ENCODE measurements at regions not wholly inside any gene's neighbourhood (a gene's known extent, or its start where the extent isn't known, plus 50 kb on each side); places are given as distances from the start of the nearest gene placed in this dataset.

GRCh38 chr21:36630485-36631206 is 68.3 kb upstream of the SIM2 start:
- no peak overlapping the region for H3K27ac ChIP-seq
- TF ChIP-seq, protein P1, sequence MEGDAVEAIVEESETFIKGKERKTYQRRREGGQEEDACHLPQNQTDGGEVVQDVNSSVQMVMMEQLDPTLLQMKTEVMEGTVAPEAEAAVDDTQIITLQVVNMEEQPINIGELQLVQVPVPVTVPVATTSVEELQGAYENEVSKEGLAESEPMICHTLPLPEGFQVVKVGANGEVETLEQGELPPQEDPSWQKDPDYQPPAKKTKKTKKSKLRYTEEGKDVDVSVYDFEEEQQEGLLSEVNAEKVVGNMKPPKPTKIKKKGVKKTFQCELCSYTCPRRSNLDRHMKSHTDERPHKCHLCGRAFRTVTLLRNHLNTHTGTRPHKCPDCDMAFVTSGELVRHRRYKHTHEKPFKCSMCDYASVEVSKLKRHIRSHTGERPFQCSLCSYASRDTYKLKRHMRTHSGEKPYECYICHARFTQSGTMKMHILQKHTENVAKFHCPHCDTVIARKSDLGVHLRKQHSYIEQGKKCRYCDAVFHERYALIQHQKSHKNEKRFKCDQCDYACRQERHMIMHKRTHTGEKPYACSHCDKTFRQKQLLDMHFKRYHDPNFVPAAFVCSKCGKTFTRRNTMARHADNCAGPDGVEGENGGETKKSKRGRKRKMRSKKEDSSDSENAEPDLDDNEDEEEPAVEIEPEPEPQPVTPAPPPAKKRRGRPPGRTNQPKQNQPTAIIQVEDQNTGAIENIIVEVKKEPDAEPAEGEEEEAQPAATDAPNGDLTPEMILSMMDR (IDR thresholded peaks at IDR 0.05) = peak; percentile 94
- TF ChIP-seq ZFX (IDR thresholded peaks at IDR 0.05; ENCODE audit: borderline replicate concordance) = no peak

DNA sequence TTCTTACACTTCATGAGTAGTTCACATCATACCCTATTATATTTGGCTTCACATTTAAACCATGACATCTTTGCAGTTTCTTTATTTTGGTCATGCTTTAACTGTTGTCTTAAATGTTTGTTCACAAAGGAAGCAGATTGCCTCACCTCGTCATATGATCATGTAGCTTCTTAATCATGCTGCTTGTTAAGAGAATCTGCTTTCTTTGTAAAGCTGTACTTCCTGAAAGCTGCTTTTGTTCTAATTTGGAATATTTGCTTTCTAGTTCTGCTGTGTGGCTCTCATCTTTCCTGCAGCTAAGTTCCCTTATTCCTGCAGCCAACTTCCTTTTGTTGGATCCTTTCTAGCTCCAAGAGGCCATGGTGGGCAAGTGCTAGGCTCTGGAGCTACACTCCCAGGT is 62.9 kb upstream of the SIM2 start:
- TF ChIP-seq, protein P1 (IDR thresholded peaks at IDR 0.05) = no peak
- no peak for TF ChIP-seq ZFX (IDR thresholded peaks at IDR 0.05; ENCODE audit: borderline replicate concordance)
- no peak overlapping the region for H3K27ac ChIP-seq

DNA sequence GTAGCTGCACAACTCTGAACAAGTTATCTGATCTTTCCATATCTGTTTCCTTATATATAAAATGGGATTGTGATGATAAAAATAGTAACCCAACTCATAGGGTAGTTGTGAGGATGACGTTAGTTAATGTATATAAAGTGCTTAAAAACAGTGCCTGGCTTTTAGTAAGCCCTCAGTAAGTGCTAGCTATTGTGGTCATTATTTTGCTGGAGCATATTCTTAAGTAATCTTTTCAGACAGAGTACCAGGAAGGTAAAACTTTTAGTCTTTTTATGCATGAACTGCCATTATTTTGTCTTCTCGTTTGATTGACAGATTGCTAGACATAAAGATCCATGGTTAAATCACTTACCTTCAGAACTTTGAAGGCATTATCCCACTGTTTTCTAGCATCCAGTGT is 62.5 kb upstream of the SIM2 start:
- no peak overlapping the region for H3K27ac ChIP-seq
- TF ChIP-seq, protein P1 (IDR thresholded peaks at IDR 0.05) = no peak
- TF ChIP-seq ZFX (IDR thresholded peaks at IDR 0.05; ENCODE audit: borderline replicate concordance) = no peak

DNA sequence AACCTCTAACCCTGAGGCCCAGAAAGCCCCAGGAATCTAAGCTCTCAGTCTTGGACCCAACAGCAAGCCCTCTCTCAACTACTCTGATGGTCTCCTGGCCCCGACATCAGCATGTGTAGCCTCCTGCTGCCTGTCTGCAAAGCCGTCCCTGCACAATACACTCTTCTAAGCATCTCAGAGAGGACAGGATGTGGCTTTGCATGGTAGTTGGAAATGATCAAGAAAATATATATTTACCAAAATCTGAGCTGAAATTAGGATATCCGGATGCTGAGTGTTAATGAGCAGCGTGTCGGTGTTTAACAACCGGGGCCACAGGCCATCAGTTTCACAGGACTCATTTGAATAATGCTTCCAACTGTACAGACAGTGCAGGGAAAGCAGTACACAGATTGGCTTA is 59.1 kb upstream of the SIM2 start:
- TF ChIP-seq ZFX (IDR thresholded peaks at IDR 0.05; ENCODE audit: borderline replicate concordance) = no peak
- TF ChIP-seq, protein P1 (IDR thresholded peaks at IDR 0.05) = no peak
- H3K27ac ChIP-seq = no peak overlapping the region

- TF ChIP-seq, protein P1 (IDR thresholded peaks at IDR 0.05) = no peak
- no peak for TF ChIP-seq ZFX (IDR thresholded peaks at IDR 0.05; ENCODE audit: borderline replicate concordance)
- H3K27ac ChIP-seq = no peak overlapping the region
Measured at GRCh38 chr21:36640174-36640720, 58.7 kb upstream of the SIM2 start.

DNA sequence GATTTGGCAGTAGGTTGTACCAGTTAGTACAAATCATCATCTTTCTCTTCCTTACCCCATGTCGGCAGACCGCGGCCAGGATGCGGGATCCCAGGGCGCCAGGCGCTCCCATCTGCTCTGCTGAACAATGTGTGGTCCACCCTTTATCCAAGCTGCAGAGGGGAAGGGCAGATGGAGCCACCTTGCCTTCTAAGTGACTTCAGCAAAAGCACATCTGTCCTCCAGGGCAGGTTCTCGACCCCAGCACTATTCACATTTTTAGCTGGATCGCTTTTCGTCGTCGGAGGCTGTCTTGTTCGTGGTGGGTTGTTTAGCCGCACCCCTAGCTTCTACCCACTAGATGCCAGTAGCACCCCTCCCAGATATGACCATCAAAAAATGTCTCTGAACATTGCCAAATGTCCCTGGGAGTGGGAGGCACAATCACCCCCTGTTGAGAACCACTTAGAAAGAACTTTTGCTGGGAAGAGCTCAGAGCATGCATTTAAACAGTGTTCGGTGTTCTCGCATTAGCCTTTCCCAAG is 58.1 kb upstream of the SIM2 start:
- TF ChIP-seq ZFX (IDR thresholded peaks at IDR 0.05; ENCODE audit: borderline replicate concordance) = no peak
- TF ChIP-seq, protein P1 (IDR thresholded peaks at IDR 0.05) = no peak
- H3K27ac ChIP-seq = no peak overlapping the region

GRCh38 chr21:36641346-36641745 is 57.6 kb upstream of the SIM2 start:
- no peak for TF ChIP-seq ZFX (IDR thresholded peaks at IDR 0.05; ENCODE audit: borderline replicate concordance)
- TF ChIP-seq, protein P1 (IDR thresholded peaks at IDR 0.05) = no peak
- H3K27ac ChIP-seq = no peak overlapping the region

All from 22Rv1 (cell line).